ENCODE measurements at regions not wholly inside any gene's neighbourhood (a gene's known extent, or its start where the extent isn't known, plus 50 kb on each side); places are given as distances from the start of the nearest gene placed in this dataset.

DNA sequence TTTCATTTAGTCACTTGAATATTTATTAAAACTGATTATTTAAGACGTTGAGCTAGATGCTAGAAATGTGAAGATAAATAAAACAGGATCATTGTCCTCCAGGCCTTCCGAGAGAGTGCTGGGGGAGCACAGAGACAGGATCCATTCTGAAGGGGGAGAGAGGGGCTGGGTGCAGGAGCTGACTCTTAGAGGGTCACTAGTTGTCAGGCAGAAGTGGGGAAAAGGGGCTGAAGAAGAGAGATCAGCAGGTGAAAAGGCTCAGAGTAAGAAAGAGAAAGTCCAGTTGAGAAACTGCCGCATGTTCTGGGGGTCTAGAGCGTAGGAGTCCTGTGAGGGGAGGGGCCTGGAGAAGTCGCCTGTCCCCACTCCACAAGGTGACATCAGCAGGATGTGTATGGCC is 206.2 kb upstream of the SNX19 start:
- no peak for FAIRE-seq

DNA sequence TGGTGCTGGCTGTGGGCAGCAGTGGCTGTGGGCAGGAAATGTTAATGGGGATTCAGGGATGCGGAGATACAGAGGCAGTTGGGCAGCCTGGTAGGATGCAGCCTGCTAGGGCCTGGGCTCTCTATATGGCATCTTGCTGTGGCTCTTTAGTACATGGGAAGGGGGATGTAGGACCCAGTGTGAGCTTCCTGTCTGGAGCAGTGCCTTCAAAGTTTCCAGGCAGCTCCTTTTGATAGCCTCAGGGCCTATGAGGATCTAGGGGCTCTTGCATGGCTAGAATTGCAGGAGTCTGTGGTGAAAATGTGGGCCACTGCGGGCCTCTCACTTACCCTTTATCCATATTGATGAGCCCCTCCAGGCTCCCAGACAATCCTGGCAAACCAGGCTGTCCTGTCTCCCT is 213.2 kb upstream of the SNX19 start:
- no peak for FAIRE-seq

GRCh38 chr11:131135611-131136010 is 219.3 kb upstream of the SNX19 start:
- FAIRE-seq: no peak

DNA sequence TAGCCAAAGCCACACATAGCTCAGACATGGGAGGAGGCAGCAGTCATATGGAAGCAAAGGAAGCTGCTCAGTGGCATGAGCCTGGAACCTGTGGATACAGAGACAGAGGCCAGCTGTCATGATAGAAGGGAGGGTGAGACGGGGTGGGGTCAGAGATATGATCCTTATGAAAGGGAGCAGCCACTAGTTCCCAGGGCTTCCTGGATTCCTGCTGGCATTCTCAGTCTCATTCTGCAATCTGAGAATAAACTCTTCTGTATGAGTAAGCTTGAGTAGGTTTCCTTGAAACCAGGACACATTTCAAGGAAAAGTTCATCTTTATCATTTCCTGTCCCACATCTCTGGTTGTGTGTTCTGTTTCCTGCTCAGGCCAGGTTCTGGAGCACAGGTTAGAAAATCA is 220.2 kb upstream of the SNX19 start:
- no peak for FAIRE-seq

GRCh38 chr11:131137046-131137445 is 220.8 kb upstream of the SNX19 start:
- FAIRE-seq: no peak

GRCh38 chr11:131138731-131139130 is 222.5 kb upstream of the SNX19 start:
- FAIRE-seq: no peak

DNA sequence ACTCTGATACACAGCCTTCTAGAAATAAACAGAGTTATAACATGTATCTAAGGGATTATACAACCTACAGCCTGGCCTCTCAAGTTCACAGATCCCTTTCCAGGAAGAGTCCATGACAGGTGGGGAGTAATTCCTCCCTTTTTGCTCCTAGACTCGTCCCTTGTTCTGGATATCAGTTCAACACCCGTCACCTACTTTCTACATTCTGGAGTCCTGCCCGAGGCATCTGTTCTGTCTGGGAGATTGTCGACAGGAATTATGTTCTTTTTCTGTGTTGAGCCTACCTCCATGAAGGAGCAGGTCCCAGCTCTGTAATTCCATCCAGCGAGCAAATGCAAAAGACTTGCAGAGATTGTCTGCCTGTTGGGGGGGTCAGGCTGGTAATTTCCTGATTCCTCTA is 224.6 kb upstream of the NTM start:
- FAIRE-seq: no peak

GRCh38 chr11:131146827-131147490 is 223.5 kb upstream of the NTM start:
- no peak for FAIRE-seq

DNA sequence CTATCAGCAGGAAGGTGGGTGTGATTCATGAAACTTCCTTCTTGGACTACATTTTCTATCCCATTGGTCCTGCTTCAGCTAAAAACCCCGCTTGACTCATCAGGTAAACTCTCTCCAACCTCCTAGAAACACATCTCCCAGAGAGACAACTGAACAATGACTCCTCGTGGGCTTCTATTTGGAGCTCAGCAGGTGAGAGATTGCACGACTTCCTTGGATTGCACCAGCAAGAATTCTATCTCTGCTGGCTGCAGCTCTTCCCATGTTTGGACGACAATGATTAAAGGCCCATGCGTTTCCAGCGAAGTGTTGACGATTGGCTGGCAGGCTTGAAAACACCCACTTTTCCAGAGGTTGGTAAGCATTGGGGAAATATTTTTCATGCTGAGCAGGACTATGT is 216.1 kb upstream of the NTM start:
- no peak for FAIRE-seq

- FAIRE-seq: no peak
Measured at GRCh38 chr11:131157678-131158077, 212.7 kb upstream of the NTM start.

GRCh38 chr11:131160846-131161245 is 209.6 kb upstream of the NTM start:
- FAIRE-seq: no peak

GRCh38 chr11:131163613-131164012 is 206.8 kb upstream of the NTM start:
- FAIRE-seq: no peak

DNA sequence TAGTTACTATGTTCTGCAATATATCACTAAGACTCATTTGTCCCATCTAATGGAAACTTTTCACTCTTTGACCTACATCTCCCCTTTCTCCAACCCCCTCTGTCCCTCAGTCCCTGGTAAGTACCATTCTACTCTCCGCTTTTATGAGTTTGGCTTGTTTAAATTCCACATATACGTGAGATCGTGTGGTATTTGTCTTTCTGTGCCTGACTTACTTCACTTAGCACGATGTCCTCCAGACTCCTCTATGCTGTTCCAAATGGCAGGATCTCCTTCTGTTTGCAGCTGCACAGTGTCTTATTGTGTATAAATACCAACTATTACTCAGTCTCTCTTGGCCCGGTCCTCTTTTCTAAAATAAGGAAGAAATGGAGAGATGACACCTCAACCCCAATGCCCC is 205.4 kb upstream of the NTM start:
- no peak for FAIRE-seq

DNA sequence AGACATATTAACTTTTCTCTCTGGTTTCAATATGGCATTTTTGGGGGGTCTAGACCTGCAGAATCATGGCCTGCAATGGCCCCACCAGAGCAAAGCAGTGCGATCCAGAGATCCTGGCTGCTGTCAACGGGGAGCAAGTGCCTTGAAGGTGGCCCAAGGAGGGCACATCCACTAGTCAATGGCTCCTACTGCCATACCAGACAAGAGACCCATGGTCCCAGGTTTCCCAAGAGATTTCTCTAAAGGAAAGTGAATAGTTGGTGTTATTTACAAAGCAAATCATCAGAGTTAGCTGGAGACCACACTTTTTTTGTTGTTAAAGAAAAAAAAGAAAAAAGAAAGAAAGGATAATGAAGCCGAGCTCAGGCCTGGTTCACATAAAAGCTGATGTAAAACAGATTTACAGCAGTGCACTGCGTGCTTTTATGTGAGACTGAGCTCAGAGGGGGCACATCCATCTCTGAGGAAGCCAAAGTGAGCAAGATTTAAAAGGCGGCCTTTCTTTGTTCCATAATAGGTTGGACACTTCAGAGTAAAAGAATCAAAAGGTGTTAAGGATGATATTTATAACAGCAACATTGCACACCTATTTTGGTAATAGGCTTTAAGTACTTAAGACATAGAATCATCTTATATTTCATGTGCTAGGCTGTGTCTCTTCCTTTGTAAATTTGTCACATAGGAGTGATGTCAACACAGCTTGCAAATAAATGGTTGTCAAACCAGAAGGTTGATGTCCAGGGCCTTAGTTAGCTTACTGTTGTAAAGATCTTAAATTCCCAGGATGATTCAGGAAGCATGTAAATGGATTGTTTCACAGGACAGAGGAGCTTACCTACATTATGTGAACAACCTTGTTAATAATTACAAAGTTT is 201.3 kb upstream of the NTM start:
- FAIRE-seq: no peak

DNA sequence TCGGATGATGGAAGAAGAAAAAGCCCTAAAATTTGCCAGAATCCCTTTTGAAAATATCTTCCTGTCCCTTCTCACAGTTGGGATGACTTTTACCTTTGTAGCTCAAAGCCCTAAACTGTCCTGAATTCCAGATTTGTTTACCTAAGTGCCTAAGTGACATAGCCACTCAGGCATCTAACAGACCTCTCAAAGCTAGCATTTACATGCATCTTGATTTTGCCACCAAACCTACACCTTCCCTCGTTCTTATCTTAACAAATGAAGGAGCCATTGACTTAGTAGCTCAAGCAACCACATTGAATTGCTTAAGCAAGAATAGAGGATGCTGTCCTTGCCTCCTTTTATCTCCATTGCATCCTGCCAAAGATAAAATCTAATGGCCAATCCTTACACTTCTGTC is 198.4 kb upstream of the NTM start:
- no peak for FAIRE-seq

GRCh38 chr11:131178020-131178419 is 192.4 kb upstream of the NTM start:
- no peak for FAIRE-seq

DNA sequence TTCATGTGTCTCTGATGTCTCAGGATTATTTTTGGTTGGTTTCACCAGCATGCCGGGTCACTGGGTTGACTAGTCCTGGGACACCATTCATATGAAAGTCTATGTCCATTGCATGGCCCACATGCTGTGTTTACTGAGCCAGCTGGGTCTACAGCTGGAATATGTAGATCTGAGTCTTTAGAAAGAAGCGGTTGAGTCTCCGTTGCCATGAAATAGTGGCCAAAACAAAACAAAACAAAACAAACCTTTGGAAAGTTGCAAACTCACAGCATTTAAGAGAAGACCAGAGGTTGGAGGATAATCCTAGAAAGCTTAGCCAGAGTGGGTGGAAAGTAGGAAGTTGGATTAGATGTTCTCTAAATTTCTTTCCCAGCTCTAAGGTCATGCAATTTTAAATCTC is 191.8 kb upstream of the NTM start:
- no peak for FAIRE-seq

- FAIRE-seq: no peak
Measured at GRCh38 chr11:131179836-131180235, 190.6 kb upstream of the NTM start.

DNA sequence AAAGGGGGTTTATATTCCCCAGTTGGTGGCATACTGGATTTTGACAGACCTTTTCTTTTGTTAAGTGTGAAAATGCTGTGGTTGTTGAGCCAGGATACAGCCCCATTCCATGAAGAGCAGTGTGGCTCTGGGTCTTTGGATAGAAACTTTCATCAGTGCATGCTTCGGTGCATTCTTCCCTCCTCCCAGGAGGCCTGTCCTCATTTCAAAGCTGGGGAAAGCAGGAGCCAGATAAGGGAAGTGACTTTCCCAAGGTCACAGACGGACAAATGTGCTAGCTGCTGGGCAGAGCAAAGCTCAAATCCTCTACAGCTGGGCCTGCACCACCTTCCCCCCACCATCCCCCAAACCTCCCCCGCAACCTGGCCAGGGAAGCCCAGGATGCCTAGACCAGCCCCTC is 184.5 kb upstream of the NTM start:
- no peak for FAIRE-seq

DNA sequence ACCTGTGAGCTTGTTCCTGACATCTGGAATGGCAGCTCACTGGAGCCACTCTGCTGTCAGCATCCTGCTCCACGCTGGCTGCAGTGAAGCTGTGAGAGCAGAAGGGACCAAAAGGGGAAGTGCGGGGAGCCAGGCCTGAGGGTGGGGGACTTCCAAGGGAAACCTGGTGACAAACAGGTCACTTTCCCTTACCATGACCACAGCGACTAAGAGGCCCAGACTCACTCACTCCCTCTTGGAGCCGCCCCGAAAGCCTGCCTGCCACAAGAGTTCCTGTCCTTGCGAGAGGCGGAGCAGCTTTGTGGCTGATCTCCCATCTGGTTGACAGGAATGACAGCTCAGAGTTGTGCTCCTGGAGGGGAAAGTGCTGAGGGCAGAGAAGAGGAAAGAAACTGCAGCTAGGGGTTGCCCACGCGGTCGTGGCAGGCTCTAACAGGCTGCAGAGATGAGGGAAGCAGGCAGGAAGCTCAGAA is 183.8 kb upstream of the NTM start:
- FAIRE-seq: no peak

DNA sequence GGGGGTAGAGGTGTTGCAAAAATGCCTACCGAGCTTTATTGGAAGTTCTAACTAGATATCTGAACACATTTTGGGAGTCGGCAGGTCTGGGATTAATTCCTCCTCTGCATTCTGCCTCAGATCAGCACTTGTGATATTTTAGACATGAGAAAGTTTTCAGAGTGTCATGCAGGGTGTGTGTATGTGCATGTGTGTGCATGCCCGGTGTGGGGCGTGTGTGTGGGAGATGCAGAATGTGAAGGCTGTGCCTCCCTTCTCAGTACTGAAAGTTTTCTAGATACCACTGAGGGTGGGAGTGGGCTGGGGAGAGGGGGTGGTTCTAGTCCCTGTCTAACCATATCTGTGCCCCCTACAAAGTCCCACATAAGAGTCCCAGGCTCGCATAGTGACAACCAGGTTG is 180.0 kb upstream of the NTM start:
- FAIRE-seq: no peak

DNA sequence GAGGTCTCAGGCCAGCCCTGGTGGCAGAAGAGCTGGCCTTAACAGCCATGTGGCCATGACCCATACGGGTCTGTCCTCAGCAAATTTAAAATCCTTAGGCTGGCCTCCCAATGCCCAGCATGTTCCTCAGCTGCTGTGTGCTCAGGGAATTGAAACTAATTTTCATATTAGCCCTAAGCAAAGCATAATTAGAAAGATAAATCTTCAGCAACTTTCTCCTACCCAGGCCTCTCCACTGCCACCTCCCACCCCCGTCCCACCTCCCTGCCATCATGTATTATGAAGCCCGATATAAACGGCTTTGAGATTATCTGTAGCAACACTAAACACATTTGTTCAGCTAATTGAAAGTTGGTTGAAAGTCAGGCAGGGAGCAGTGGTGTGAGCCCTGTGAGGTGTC is 178.8 kb upstream of the NTM start:
- FAIRE-seq: no peak

- FAIRE-seq: no peak
Measured at GRCh38 chr11:131192628-131193027, 177.8 kb upstream of the NTM start.

DNA sequence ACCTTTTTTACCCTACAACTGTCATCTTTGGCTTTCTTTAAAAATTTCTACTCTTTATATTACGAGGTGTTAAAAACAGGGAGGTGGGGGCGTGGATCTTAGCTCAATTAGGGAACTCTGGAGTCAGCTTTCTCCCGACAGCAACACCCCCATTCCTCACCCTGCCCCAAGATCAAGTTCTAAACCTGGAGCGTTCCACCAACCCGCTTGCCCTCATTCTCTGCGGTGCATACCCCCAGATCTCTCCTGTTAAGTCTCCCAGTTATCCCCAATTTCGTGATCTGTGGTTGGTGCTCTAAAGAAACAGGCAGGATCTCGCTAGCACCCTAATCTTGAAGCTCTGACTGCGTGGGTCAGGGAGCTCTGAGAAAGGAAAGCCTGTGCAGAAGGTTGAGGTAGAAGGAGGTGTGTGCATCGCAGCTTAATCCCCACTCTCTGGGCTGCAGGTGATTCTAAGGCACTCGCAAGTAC is 177.3 kb upstream of the NTM start:
- FAIRE-seq: no peak
